A673 (cell line): ENCODE measurements at regions not wholly inside any gene's neighbourhood (a gene's known extent, or its start where the extent isn't known, plus 50 kb on each side); places are given as distances from the start of the nearest gene placed in this dataset.

Experiments
- BruUV-seq: library from RNA; stranded (reverse); fragments of 400-500 nt; replicated peaks from 2 replicates; lab custom pipeline; 2021; lab: Mats Ljungman, UMichigan
- CTCF ChIA-PET: fragments of 300-600 bp; sonication (Branson Sonifier 250); formaldehyde crosslinking; loops from one replicate; lab custom pipeline; 2022; ENCODE audit warnings: antibody characterized with exemption; lab: Charles Lee
- POLR2A ChIA-PET: fragments of 300-600 bp; sonication (Branson Sonifier 250); formaldehyde crosslinking; loops from one replicate; lab custom pipeline; 2022; ENCODE audit warnings: antibody characterized with exemption; ENCODE audit not compliant: low non-redundant PET; lab: Charles Lee
- DNase-seq: peaks from one replicate; pipeline ENCODE4 v3.0.0-alpha.2; 2015; ENCODE audit warnings: low spot score
- H3K27ac ChIP-seq: fragments of 200-600 bp; sonication (generic); 2 replicates; pipeline ENCODE4 v1.5.1; 2016; ENCODE audit warnings: mixed run types, low read depth, mild to moderate bottlenecking, mixed read lengths, antibody characterized with exemption, low read length; ENCODE audit not compliant: poor library complexity, severe bottlenecking
- H3K27me3 ChIP-seq: fragments of 200-600 bp; sonication (generic); replicated peaks from 2 replicates; pipeline ENCODE4 v1.6.1; 2017; ENCODE audit warnings: mixed run types, low read depth, mild to moderate bottlenecking, mixed read lengths, antibody characterized with exemption, low read length; ENCODE audit not compliant: insufficient read depth, poor library complexity
- H3K36me3 ChIP-seq: fragments of 200-600 bp; sonication (generic); 2 replicates; pipeline ENCODE4 v1.6.1; 2016; ENCODE audit warnings: mixed run types, mild to moderate bottlenecking, mixed read lengths, antibody characterized with exemption, low read length; ENCODE audit not compliant: insufficient read depth, poor library complexity, severe bottlenecking
- H3K4me1 ChIP-seq: fragments of 200-600 bp; sonication (generic); 2 replicates; pipeline ENCODE4 v1.6.1; 2017; ENCODE audit warnings: mixed run types, mild to moderate bottlenecking, mixed read lengths, antibody characterized with exemption, low read length; ENCODE audit not compliant: insufficient read depth, poor library complexity, severe bottlenecking
- H3K4me3 ChIP-seq: fragments of 200-600 bp; sonication (generic); 2 replicates; pipeline ENCODE4 v1.5.1; 2016; ENCODE audit warnings: low read depth, mixed run types, mild to moderate bottlenecking, mixed read lengths, low read length; ENCODE audit not compliant: poor library complexity, severe bottlenecking
- H3K9me3 ChIP-seq: fragments of 200-600 bp; sonication (generic); 2 replicates; pipeline ENCODE4 v1.6.1; 2016; ENCODE audit warnings: mixed run types, low read depth, mild to moderate bottlenecking, mixed read lengths, antibody characterized with exemption, low read length; ENCODE audit not compliant: poor library complexity, severe bottlenecking
- EZH2 ChIP-seq: fragments of 200-600 bp; sonication (generic); IDR thresholded peaks from 2 replicates; pipeline ENCODE4 v1.6.1; 2017; ENCODE audit warnings: borderline replicate concordance, low read depth, mild to moderate bottlenecking, mixed read lengths, antibody characterized with exemption, low read length; ENCODE audit not compliant: poor library complexity, severe bottlenecking
- intact Hi-C: fragments of 100-400 bp; cut with micrococcal nuclease; formaldehyde crosslinking; loops from one replicate; pipeline ENCODE4 v1.10.0; 2022; ENCODE audit not compliant: unreplicated experiment
- TF ChIP-seq, protein P1 (sequence below): fragments of 300-800, 200-600 bp; sonication (generic); conservative IDR thresholded peaks from 2 replicates; pipeline ENCODE4 v1.5.1; 2017; ENCODE audit warnings: low read depth, mild to moderate bottlenecking, antibody characterized with exemption, low read length, moderate library complexity, mixed read lengths

DNA sequence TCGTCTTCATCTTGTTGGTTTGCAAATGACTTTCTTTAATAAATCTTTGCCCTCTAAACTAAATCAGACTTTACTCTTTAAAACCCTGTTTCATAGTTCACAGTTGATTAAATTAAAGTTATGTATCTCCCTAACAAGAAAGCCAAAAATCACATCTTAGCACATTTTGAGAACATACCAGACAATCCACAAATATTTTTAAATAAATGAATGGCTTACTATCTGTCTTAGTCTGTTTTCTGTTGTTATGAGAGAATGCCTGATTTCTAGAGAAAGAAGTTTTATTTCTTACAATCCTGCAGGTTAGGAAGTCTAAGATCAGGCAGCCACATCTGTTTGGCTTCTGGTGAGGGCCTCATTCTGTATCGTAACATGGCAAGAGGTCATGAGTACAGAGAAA, 1090.2 kb upstream of the PIK3C3 start:
- Histone ChIP-seq H3K4me3 (no peak overlapping the region), H3K4me1 (no peaks in the 10 kb centered on the region), H3K36me3 (no peaks in the 10 kb centered on the region), H3K27ac (no peak overlapping the region), H3K27me3 (no peaks in the 10 kb centered on the region), H3K9me3 (no peaks in the 10 kb centered on the region)
- DNase-seq, result no peak
- BruUV-seq, result no TSS peak
- TF ChIP-seq EZH2, result no peak
- TF ChIP-seq, protein P1, sequence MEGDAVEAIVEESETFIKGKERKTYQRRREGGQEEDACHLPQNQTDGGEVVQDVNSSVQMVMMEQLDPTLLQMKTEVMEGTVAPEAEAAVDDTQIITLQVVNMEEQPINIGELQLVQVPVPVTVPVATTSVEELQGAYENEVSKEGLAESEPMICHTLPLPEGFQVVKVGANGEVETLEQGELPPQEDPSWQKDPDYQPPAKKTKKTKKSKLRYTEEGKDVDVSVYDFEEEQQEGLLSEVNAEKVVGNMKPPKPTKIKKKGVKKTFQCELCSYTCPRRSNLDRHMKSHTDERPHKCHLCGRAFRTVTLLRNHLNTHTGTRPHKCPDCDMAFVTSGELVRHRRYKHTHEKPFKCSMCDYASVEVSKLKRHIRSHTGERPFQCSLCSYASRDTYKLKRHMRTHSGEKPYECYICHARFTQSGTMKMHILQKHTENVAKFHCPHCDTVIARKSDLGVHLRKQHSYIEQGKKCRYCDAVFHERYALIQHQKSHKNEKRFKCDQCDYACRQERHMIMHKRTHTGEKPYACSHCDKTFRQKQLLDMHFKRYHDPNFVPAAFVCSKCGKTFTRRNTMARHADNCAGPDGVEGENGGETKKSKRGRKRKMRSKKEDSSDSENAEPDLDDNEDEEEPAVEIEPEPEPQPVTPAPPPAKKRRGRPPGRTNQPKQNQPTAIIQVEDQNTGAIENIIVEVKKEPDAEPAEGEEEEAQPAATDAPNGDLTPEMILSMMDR, result no peak
- ChIA-PET POLR2A (no interaction called here), CTCF (no interaction called here)
- intact Hi-C loops, result no loop called here

GRCh38 chr18:40863801-40864200, 1091.2 kb upstream of the PIK3C3 start:
- TF ChIP-seq EZH2, result no peak
- TF ChIP-seq, protein P1, result no peak
- no peak for DNase-seq
- Histone ChIP-seq H3K27me3 (no peaks in the 10 kb centered on the region), H3K9me3 (no peaks in the 10 kb centered on the region), H3K36me3 (no peaks in the 10 kb centered on the region), H3K4me3 (no peak overlapping the region), H3K4me1 (no peaks in the 10 kb centered on the region), H3K27ac (no peak overlapping the region)
- intact Hi-C loops, result no loop called here
- POLR2A ChIA-PET, result no interaction called here
- no TSS peak for BruUV-seq
- CTCF ChIA-PET, result no interaction called here

- CTCF ChIA-PET, result no interaction called here
- BruUV-seq, result no TSS peak
- TF ChIP-seq, protein P1, result no peak
- TF ChIP-seq EZH2, result no peak
- POLR2A ChIA-PET, result no interaction called here
- no peak overlapping the region for H3K4me3 ChIP-seq
- no peak overlapping the region for H3K27ac ChIP-seq
- H3K4me1 ChIP-seq, result no peaks in the 10 kb centered on the region
- no peaks in the 10 kb centered on the region for H3K9me3 ChIP-seq
- intact Hi-C loops, result no loop called here
- H3K27me3 ChIP-seq, result no peaks in the 10 kb centered on the region
- DNase-seq, result no peak
- H3K36me3 ChIP-seq, result no peaks in the 10 kb centered on the region
These were observed 1094.8 kb upstream of the PIK3C3 start for GRCh38 chr18:40860189-40860588.
